Body of pancreas (tissue), 4 donors: ENCODE measurements at regions not wholly inside any gene's neighbourhood (a gene's known extent, or its start where the extent isn't known, plus 50 kb on each side); places are given as distances from the start of the nearest gene placed in this dataset.
"Not testable (repeated sequence)": the region's sequence is repeated elsewhere in the genome, so short reads cannot be mapped to it uniquely, and the experiment has no call there.

ENCODE experiments used
- ATAC-seq: fragments of 150-250 bp; one replicate; pipeline ENCODE4 v1.9.1; 2016
- DNase-seq, 4 donors: peaks; one replicate each; pipeline ENCODE4 v3.0.0-alpha.2; 2019
- H3K27ac ChIP-seq, 4 donors: fragments of 200-600 bp; sonication (generic); 1 replicate in 3 of 4; 2 replicates in 1 of 4; pipeline versions ENCODE4 v1.5.1 to v1.6.1; 2016 to 2019; ENCODE audit warnings: mild to moderate bottlenecking in 1 of 4, mixed read lengths in 1 of 4, moderate library complexity in 1 of 4
- H3K27me3 ChIP-seq, 2 donors: fragments of 200-600 bp; sonication (generic); one replicate each; pipeline ENCODE4 v1.6.0; 2016; ENCODE audit warnings: mild to moderate bottlenecking in 1 of 2
- H3K36me3 ChIP-seq, 2 donors: fragments of 200-600 bp; sonication (generic); replicated peaks in 1 of 2; 2 replicates each; pipeline ENCODE4 v1.5.1; 2016; ENCODE audit warnings: low read depth in 2 of 2; ENCODE audit not compliant: insufficient read depth in 1 of 2
- H3K4me1 ChIP-seq: fragments of 200-600 bp; sonication (generic); one replicate; pipeline ENCODE4 v1.6.0; 2016
- H3K4me3 ChIP-seq, 2 donors: fragments of 200-600 bp; sonication (generic); 1 replicate in 1 of 2; 2 replicates in 1 of 2; pipeline ENCODE4 v1.5.1; 2016 to 2019
- H3K9me3 ChIP-seq, 3 donors: fragments of 200-600 bp; sonication (generic); 1 replicate in 2 of 3; 2 replicates in 1 of 3; pipeline ENCODE4 v1.5.1; 2016
- POLR2A ChIP-seq, 3 donors: fragments of 450-650 bp; IDR thresholded peaks; one replicate each; pipeline ENCODE4 v1.6.1; 2016; ENCODE audit warnings: antibody characterized with exemption in 3 of 3, mild to moderate bottlenecking in 2 of 3
- WGBS, 2 donors: methylation state at CpG; one replicate each; pipeline ENCODE4 v1.1.5; 2017; 5-methylcytosine and 5-hydroxymethylcytosine counted together
- intact Hi-C: fragments of 100-400 bp; cut with DNase I; formaldehyde crosslinking; loops from one replicate; pipeline ENCODE4 v1.15.1; 2023
- TF ChIP-seq, protein P1 (sequence below), 7 experiments: fragments of 450-650 bp in 4 of 7; fragments of 200-600 bp in 3 of 7; sonication (generic) in 3 of 7; IDR thresholded peaks; one replicate each; pipeline ENCODE4 v1.5.1; 2016 to 2019; ENCODE audit warnings: antibody characterized with exemption in 7 of 7

DNA sequence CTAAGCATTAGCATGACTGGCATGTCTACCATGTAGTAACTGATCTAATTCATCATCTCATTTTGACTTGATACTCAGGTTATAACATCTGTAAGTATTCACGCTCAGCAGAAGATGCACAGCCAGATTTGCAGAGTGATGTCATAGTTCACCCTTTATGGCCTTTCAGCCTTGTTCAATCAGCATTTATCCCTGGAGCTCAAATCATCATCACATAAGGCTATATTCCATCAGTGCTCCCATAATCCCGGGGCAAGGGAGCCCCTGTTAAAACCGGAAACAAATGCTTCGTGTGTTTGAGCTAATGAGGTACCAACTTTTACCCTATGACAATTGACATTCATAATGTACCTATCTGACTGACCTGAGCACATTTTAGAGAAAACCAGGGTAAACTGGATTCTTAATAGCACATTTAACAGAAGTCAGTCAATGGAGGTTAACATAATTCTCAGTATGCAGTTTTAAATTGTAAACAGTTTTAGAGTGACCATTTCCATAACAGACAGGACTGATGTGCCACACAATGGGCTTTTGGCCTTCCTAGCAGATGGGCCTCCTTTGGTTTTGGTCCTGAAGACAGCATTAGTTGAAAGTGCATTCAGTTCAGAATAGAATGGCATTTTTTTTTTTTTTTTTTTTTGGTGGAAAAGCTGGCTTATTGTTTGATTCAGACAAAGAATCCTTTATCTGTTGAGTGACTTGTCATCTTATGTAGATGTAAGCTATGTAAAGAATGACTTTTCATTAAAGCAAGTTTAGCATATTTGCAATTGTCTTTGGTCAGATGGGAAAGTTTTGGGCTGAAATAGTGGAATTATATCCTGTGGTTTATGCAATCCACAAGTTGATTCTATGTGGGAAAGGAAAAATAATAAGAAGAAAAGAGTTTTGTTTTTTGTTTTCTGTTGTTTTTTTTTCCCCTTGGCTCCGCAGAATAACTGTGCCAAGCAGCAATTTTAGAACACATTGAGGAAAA is 866.0 kb upstream of the ACVR2A start:
- DNase-seq = no peak
- Histone ChIP-seq H3K4me3 (no peak overlapping the region), H3K9me3 (no peaks in the 10 kb centered on the region), H3K36me3 (no peaks in the 10 kb centered on the region), H3K27ac (no peak overlapping the region), H3K4me1 (no peaks in the 10 kb centered on the region), H3K27me3 (no peaks in the 10 kb centered on the region)
- 74 to 84% methylated on average over 5 of the region's 5 CpGs for WGBS, 2 donors
- intact Hi-C loops = no loop called here
- ATAC-seq = no peak
- TF ChIP-seq POLR2A (IDR thresholded peaks at IDR 0.05) = no peak
- TF ChIP-seq, protein P1, sequence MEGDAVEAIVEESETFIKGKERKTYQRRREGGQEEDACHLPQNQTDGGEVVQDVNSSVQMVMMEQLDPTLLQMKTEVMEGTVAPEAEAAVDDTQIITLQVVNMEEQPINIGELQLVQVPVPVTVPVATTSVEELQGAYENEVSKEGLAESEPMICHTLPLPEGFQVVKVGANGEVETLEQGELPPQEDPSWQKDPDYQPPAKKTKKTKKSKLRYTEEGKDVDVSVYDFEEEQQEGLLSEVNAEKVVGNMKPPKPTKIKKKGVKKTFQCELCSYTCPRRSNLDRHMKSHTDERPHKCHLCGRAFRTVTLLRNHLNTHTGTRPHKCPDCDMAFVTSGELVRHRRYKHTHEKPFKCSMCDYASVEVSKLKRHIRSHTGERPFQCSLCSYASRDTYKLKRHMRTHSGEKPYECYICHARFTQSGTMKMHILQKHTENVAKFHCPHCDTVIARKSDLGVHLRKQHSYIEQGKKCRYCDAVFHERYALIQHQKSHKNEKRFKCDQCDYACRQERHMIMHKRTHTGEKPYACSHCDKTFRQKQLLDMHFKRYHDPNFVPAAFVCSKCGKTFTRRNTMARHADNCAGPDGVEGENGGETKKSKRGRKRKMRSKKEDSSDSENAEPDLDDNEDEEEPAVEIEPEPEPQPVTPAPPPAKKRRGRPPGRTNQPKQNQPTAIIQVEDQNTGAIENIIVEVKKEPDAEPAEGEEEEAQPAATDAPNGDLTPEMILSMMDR (IDR thresholded peaks at IDR 0.05) = no peak

DNA sequence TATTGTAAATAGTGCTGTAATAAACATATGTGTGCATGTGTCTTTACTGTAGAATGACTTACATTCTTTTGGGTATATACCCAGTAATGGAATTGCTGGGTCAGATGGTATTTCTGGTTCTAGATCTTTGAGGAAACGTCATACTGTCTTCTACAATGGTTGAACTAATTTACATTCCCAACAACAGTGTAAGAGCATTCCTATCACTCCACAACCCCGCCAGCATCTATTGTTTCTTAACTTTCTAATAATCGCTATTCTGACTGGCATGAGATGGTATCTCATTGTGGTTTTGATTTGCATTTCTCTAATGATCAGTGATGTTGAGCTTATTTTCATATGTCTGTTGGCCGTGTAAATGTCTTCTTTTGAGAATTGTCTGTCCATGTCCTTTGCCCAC is 873.8 kb upstream of the ACVR2A start:
- H3K4me1 ChIP-seq, H3K27ac ChIP-seq, intact Hi-C loops, ATAC-seq, H3K36me3 ChIP-seq, H3K27me3 ChIP-seq, H3K4me3 ChIP-seq, DNase-seq, H3K9me3 ChIP-seq: not testable (repeated sequence)
- WGBS, 2 donors = 70 to 71% methylated on average over 4 of the region's 4 CpGs

DNA sequence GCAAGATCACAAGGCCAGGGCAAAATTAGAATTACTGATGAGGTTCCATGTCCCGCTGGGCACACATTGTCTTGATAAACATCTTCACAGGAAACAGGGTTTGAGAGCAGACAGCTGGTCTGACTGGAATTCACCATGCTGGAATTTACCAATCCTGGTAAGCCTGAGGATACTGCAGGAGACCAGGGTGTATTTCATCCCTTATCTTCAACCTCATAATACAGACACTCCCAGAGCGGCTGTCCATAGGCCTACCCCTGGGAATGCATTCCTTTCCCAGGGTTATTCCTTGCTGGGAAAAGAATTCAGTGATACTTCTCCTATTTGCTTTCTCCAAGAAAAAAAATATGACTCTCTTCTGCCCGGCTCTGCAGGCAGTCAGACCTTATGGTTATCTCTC is 875.1 kb upstream of the ACVR2A start:
- H3K9me3 ChIP-seq, H3K4me1 ChIP-seq, DNase-seq, H3K27me3 ChIP-seq, ATAC-seq, H3K4me3 ChIP-seq, intact Hi-C loops, H3K36me3 ChIP-seq, H3K27ac ChIP-seq: not testable (repeated sequence)
- WGBS, 2 donors = 77 to 81% methylated on average over 3 of the region's 3 CpGs

DNA sequence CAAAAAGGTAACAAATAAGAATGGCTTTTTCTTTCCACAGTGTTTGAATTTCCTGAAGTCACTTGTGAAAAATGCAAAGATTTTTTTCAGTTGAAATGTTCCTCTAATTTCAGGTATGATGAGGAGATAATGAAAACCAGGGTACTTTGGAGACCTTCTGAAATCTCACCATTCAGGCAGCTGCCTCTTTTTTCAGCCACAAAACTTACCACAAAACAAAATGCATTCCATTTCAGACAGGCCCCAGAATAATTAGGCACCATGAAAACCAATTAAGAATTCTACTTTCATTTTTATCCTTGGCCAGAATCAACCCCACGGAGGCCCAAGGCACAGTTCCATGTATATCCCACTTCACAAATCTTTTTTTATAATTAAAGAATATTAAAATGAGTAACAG is 880.3 kb upstream of the ACVR2A start:
- Histone ChIP-seq H3K9me3 (no peaks in the 10 kb centered on the region), H3K4me1 (no peaks in the 10 kb centered on the region), H3K27me3 (no peaks in the 10 kb centered on the region), H3K27ac (no peak overlapping the region), H3K4me3 (no peak overlapping the region), H3K36me3 (no peaks in the 10 kb centered on the region)
- no peak for TF ChIP-seq POLR2A (IDR thresholded peaks at IDR 0.05)
- TF ChIP-seq, protein P1 (IDR thresholded peaks at IDR 0.05) = no peak
- no peak for ATAC-seq
- no peak for DNase-seq
- intact Hi-C loops = no loop called here
- WGBS, 2 donors = 50 to 77% methylated on average over 1 of the region's 1 CpG

DNA sequence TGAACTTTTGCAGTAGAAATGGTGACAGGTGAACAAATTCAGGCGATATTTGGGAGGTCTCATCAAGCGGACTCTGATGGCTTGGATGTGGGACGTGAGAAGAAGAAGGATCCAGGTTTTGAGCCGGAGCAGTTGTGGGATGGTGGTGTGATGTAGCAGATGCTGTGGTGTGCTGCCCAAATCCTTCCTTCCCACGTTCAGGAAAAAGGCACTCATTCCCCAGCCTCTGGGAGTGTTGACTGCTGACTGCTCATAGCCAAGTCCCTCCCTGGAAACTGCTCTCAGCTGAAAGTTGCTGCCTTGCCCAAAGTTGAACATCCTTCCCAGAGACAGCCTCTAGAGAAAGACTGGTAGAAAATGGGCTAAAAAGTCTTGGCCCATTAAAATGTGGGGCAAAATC is 890.3 kb upstream of the ACVR2A start:
- intact Hi-C loops = no loop called here
- H3K9me3 ChIP-seq = no peaks in the 10 kb centered on the region
- no peak overlapping the region for H3K27ac ChIP-seq
- ATAC-seq (no peak), DNase-seq (no peak)
- no peak overlapping the region for H3K4me3 ChIP-seq
- TF ChIP-seq POLR2A (IDR thresholded peaks at IDR 0.05) = no peak
- TF ChIP-seq, protein P1 (IDR thresholded peaks at IDR 0.05) = no peak
- H3K27me3 ChIP-seq = no peaks in the 10 kb centered on the region
- H3K36me3 ChIP-seq = no peaks in the 10 kb centered on the region
- 71 to 75% methylated on average over 5 of the region's 5 CpGs for WGBS, 2 donors
- H3K4me1 ChIP-seq = no peaks in the 10 kb centered on the region

DNA sequence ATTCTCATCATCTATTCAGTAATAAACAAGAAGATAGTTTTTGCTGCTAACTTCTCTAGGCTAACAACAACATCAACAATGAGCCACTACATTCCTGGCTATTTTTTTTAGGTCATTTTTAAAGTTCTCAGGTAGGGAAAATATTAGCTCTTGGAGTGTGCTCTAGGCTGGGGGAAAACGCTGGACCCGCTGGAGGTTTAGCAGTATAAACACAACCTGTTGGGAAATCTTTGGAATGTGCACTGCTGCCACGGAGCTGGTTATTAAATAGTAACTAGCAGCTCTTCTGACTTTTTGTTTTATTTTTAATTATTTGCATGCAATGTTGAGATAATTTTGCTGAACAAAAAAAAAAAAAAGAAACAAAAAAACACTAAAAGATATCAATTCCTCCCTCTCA is 892.1 kb upstream of the ACVR2A start:
- ATAC-seq (no peak), DNase-seq (no peak)
- Histone ChIP-seq H3K4me1 (no peaks in the 10 kb centered on the region), H3K4me3 (no peak overlapping the region), H3K27me3 (no peaks in the 10 kb centered on the region), H3K36me3 (no peaks in the 10 kb centered on the region), H3K9me3 (no peaks in the 10 kb centered on the region), H3K27ac (no peak overlapping the region)
- no peak for TF ChIP-seq POLR2A (IDR thresholded peaks at IDR 0.05)
- TF ChIP-seq, protein P1 (IDR thresholded peaks at IDR 0.05) = no peak
- WGBS, 2 donors = 16 to 21% methylated on average over 3 of the region's 3 CpGs
- intact Hi-C loops = no loop called here
